ENCODE measurements at regions not wholly inside any gene's neighbourhood (a gene's known extent, or its start where the extent isn't known, plus 50 kb on each side); places are given as distances from the start of the nearest gene placed in this dataset.

DNA sequence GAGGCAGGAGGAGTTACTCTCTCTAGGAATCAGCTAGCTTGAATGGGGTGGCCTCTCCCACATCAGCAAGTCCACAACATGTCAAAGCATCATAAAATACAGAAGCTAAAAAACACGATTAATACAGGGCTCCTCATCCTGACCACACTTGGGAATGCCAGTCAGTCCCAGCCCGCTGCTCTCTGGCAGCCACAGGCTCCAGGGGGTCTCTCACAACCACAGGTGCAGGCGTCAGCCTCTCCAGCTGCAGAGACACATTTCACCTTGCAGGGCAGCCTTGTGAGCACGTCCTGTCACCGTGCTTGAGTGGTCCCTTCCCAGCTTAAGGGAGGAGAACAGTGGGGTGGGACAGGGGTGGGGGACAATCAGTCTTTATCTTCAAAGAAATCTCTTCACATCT, 137.4 kb upstream of the SH3BP4 start:
- TF ChIP-seq POU2F2 (IDR thresholded peaks at IDR 0.05; ENCODE audit: low read depth, low read length) = no peak
- no peak for TF ChIP-seq POLR2AphosphoS5 (IDR thresholded peaks at IDR 0.05; ENCODE audit: low read depth, low read length)
- TF ChIP-seq POLR2A (IDR thresholded peaks at IDR 0.05; ENCODE audit: low read depth, low read length) = no peak
- TF ChIP-seq SPI1 (IDR thresholded peaks at IDR 0.05; ENCODE audit: low read depth, low read length) = no peak
- no peak for FAIRE-seq
- no peak for DNase-seq (ENCODE audit: insufficient read length, low spot score)

DNA sequence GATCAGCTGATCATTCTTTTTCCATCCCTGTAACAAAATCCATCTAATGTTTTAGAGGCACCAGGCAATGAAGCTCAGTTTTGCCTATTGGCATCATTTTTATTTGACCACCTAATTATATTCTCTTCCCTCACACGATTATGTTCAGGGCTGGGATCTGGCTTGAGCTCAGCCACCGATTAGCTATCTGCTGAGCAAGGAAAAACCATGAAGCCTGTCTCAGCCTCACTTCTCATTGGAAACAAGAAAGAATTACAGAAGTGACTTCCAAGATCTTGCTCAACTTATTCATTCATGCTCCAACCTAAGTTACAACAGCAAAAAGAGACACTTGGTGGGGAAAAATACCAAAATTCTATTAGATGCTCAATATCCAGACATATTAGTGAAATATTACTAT, 139.0 kb upstream of the SH3BP4 start:
- FAIRE-seq (no peak), DNase-seq (ENCODE audit: insufficient read length, low spot score) (no peak)
- no peak for TF ChIP-seq PAX5 (IDR thresholded peaks at IDR 0.05; ENCODE audit: insufficient read depth, low read length, severe bottlenecking)
- TF ChIP-seq POU2F2 (IDR thresholded peaks at IDR 0.05; ENCODE audit: low read depth, low read length) = no peak
- no peak for TF ChIP-seq POLR2AphosphoS5 (IDR thresholded peaks at IDR 0.05; ENCODE audit: low read depth, low read length)
- no peak for TF ChIP-seq SPI1 (IDR thresholded peaks at IDR 0.05; ENCODE audit: low read depth, low read length)

DNA sequence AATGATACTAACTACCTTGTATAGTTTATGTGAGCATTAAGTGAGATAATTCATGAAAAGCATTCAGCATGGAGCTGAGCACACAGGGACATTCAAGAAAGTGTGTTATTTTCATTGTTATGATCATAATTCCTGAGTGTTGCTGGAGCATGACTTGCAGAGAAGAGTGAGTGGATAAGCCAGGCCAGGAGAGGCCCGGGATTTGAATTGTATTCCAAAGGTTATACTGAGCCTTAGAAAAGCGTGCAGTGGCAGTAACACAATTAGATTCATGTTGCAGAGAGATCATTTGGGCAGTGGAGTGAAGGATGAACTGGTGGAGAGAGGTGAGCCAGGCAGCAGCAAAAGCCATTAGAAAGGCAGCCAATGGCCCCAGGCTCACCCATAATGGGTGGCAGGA, 142.9 kb upstream of the SH3BP4 start:
- FAIRE-seq (no peak), DNase-seq (ENCODE audit: insufficient read length, low spot score) (no peak)
- TF ChIP-seq POLR2A (IDR thresholded peaks at IDR 0.05; ENCODE audit: low read depth, low read length) (no peak), SPI1 (IDR thresholded peaks at IDR 0.05; ENCODE audit: low read depth, low read length) (no peak), PAX5 (IDR thresholded peaks at IDR 0.05; ENCODE audit: insufficient read depth, low read length, severe bottlenecking) (no peak), POU2F2 (IDR thresholded peaks at IDR 0.05; ENCODE audit: low read depth, low read length) (no peak), POLR2AphosphoS5 (IDR thresholded peaks at IDR 0.05; ENCODE audit: low read depth, low read length) (no peak), TAF1 (IDR thresholded peaks at IDR 0.05; ENCODE audit: low read depth, low read length) (no peak)

- DNase-seq (ENCODE audit: insufficient read length, low spot score) (no peak), FAIRE-seq (no peak)
- no peak for TF ChIP-seq PAX5 (IDR thresholded peaks at IDR 0.05; ENCODE audit: insufficient read depth, low read length, severe bottlenecking)
- TF ChIP-seq POLR2AphosphoS5 (IDR thresholded peaks at IDR 0.05; ENCODE audit: low read depth, low read length) = no peak
- no peak for TF ChIP-seq SPI1 (IDR thresholded peaks at IDR 0.05; ENCODE audit: low read depth, low read length)
- no peak for TF ChIP-seq POLR2A (IDR thresholded peaks at IDR 0.05; ENCODE audit: low read depth, low read length)
- TF ChIP-seq POU2F2 (IDR thresholded peaks at IDR 0.05; ENCODE audit: low read depth, low read length) = no peak
- no peak for TF ChIP-seq TAF1 (IDR thresholded peaks at IDR 0.05; ENCODE audit: low read depth, low read length)
Measured at GRCh38 chr2:234806818-234807217, 145.0 kb upstream of the SH3BP4 start.

GRCh38 chr2:234805836-234806235, 146.0 kb upstream of the SH3BP4 start:
- TF ChIP-seq POLR2A (IDR thresholded peaks at IDR 0.05; ENCODE audit: low read depth, low read length) (no peak), POU2F2 (IDR thresholded peaks at IDR 0.05; ENCODE audit: low read depth, low read length) (no peak), SPI1 (IDR thresholded peaks at IDR 0.05; ENCODE audit: low read depth, low read length) (no peak), PAX5 (IDR thresholded peaks at IDR 0.05; ENCODE audit: insufficient read depth, low read length, severe bottlenecking) (no peak), POLR2AphosphoS5 (IDR thresholded peaks at IDR 0.05; ENCODE audit: low read depth, low read length) (no peak), TAF1 (IDR thresholded peaks at IDR 0.05; ENCODE audit: low read depth, low read length) (no peak)
- no peak for FAIRE-seq
- no peak for DNase-seq (ENCODE audit: insufficient read length, low spot score)

GRCh38 chr2:234804704-234805103, 147.1 kb upstream of the SH3BP4 start:
- FAIRE-seq (no peak), DNase-seq (ENCODE audit: insufficient read length, low spot score) (no peak)
- TF ChIP-seq POLR2A (IDR thresholded peaks at IDR 0.05; ENCODE audit: low read depth, low read length) = no peak
- TF ChIP-seq PAX5 (IDR thresholded peaks at IDR 0.05; ENCODE audit: insufficient read depth, low read length, severe bottlenecking) = no peak
- no peak for TF ChIP-seq POU2F2 (IDR thresholded peaks at IDR 0.05; ENCODE audit: low read depth, low read length)
- no peak for TF ChIP-seq TAF1 (IDR thresholded peaks at IDR 0.05; ENCODE audit: low read depth, low read length)
- TF ChIP-seq POLR2AphosphoS5 (IDR thresholded peaks at IDR 0.05; ENCODE audit: low read depth, low read length) = no peak

- DNase-seq (ENCODE audit: insufficient read length, low spot score) (no peak), FAIRE-seq (no peak)
- TF ChIP-seq TAF1 (IDR thresholded peaks at IDR 0.05; ENCODE audit: low read depth, low read length) = no peak
- TF ChIP-seq POLR2A (IDR thresholded peaks at IDR 0.05; ENCODE audit: low read depth, low read length) = no peak
- TF ChIP-seq POU2F2 (IDR thresholded peaks at IDR 0.05; ENCODE audit: low read depth, low read length) = no peak
- TF ChIP-seq PAX5 (IDR thresholded peaks at IDR 0.05; ENCODE audit: insufficient read depth, low read length, severe bottlenecking) = no peak
- TF ChIP-seq POLR2AphosphoS5 (IDR thresholded peaks at IDR 0.05; ENCODE audit: low read depth, low read length) = no peak
- TF ChIP-seq SPI1 (IDR thresholded peaks at IDR 0.05; ENCODE audit: low read depth, low read length) = no peak
Measured at GRCh38 chr2:234802845-234803171, 149.0 kb upstream of the SH3BP4 start.

GRCh38 chr2:234802071-234802844, 149.6 kb upstream of the SH3BP4 start:
- DNase-seq (ENCODE audit: insufficient read length, low spot score) = no peak
- TF ChIP-seq POLR2AphosphoS5 (IDR thresholded peaks at IDR 0.05; ENCODE audit: low read depth, low read length) (no peak), PAX5 (IDR thresholded peaks at IDR 0.05; ENCODE audit: insufficient read depth, low read length, severe bottlenecking) (no peak), POLR2A (IDR thresholded peaks at IDR 0.05; ENCODE audit: low read depth, low read length) (no peak), POU2F2 (IDR thresholded peaks at IDR 0.05; ENCODE audit: low read depth, low read length) (no peak), TAF1 (IDR thresholded peaks at IDR 0.05; ENCODE audit: low read depth, low read length) (no peak), SPI1 (IDR thresholded peaks at IDR 0.05; ENCODE audit: low read depth, low read length) (no peak)
- no peak for FAIRE-seq

- FAIRE-seq = no peak
- no peak for TF ChIP-seq TAF1 (IDR thresholded peaks at IDR 0.05; ENCODE audit: low read depth, low read length)
- no peak for TF ChIP-seq SPI1 (IDR thresholded peaks at IDR 0.05; ENCODE audit: low read depth, low read length)
- TF ChIP-seq POLR2AphosphoS5 (IDR thresholded peaks at IDR 0.05; ENCODE audit: low read depth, low read length) = no peak
- TF ChIP-seq POLR2A (IDR thresholded peaks at IDR 0.05; ENCODE audit: low read depth, low read length) = no peak
- no peak for TF ChIP-seq POU2F2 (IDR thresholded peaks at IDR 0.05; ENCODE audit: low read depth, low read length)
- no peak for DNase-seq (ENCODE audit: insufficient read length, low spot score)
Measured at GRCh38 chr2:234797566-234798250, 154.1 kb upstream of the SH3BP4 start.

All from GM12891 (cell line).